ENCODE measurements at regions not wholly inside any gene's neighbourhood (a gene's known extent, or its start where the extent isn't known, plus 50 kb on each side); places are given as distances from the start of the nearest gene placed in this dataset.

GRCh38 chr10:63866747-63867140, 345.5 kb downstream of the REEP3 start:
- TF ChIP-seq EZH2 (IDR thresholded peaks at IDR 0.05; ENCODE audit: borderline replicate concordance, low read length) (no peak), CTCF (IDR thresholded peaks at IDR 0.05; ENCODE audit: low read length) (peak; percentile 54)
- no peak overlapping the region for H2AFZ ChIP-seq (ENCODE audit: low read length)
- no peaks in the 10 kb centered on the region for H3K36me3 ChIP-seq (ENCODE audit: insufficient read depth, low read length)
- H3K4me1 ChIP-seq (ENCODE audit: insufficient read depth, low read length, severe bottlenecking): no peaks in the 10 kb centered on the region
- no peaks in the 10 kb centered on the region for H3F3A ChIP-seq (ENCODE audit: insufficient read depth, low read length)
- no peaks in the 10 kb centered on the region for H3K27me3 ChIP-seq (ENCODE audit: insufficient read depth, low read length)
- H3K9me2 ChIP-seq (ENCODE audit: low read depth, low read length): no peaks in the 10 kb centered on the region
- no peak overlapping the region for H3K4me3 ChIP-seq (ENCODE audit: low read depth, low read length, poor library complexity, severe bottlenecking)
- H3K9ac ChIP-seq (ENCODE audit: low read length): no peak overlapping the region
- no peaks in the 10 kb centered on the region for H4K20me1 ChIP-seq (ENCODE audit: insufficient read depth, low read length)
- no peaks in the 10 kb centered on the region for H3K9me3 ChIP-seq (ENCODE audit: low read length)
- H3K79me2 ChIP-seq (ENCODE audit: insufficient read depth, low read length): no peaks in the 10 kb centered on the region
- H3K27ac ChIP-seq (ENCODE audit: low read depth, low read length, poor library complexity, severe bottlenecking): no peak overlapping the region
- no peak overlapping the region for H3K4me2 ChIP-seq (ENCODE audit: low read length)

GRCh38 chr10:63878428-63878827, 357.2 kb downstream of the REEP3 start:
- H3K27ac ChIP-seq (ENCODE audit: low read depth, low read length, poor library complexity, severe bottlenecking): no peak overlapping the region
- H3K9me3 ChIP-seq (ENCODE audit: low read length): 0 out of 2 replicates have a peak, but pooled peaks cover 5% of the 10 kb centered on the region
- no peak overlapping the region for H3K4me3 ChIP-seq (ENCODE audit: low read depth, low read length, poor library complexity, severe bottlenecking)
- no peaks in the 10 kb centered on the region for H3K9me2 ChIP-seq (ENCODE audit: low read depth, low read length)
- H3K27me3 ChIP-seq (ENCODE audit: insufficient read depth, low read length): no peaks in the 10 kb centered on the region
- no peaks in the 10 kb centered on the region for H3K36me3 ChIP-seq (ENCODE audit: insufficient read depth, low read length)
- H4K20me1 ChIP-seq (ENCODE audit: insufficient read depth, low read length): no peaks in the 10 kb centered on the region
- H3K79me2 ChIP-seq (ENCODE audit: insufficient read depth, low read length): no peaks in the 10 kb centered on the region
- no peak overlapping the region for H2AFZ ChIP-seq (ENCODE audit: low read length)
- H3F3A ChIP-seq (ENCODE audit: insufficient read depth, low read length): no peaks in the 10 kb centered on the region
- H3K4me2 ChIP-seq (ENCODE audit: low read length): no peak overlapping the region
- H3K9ac ChIP-seq (ENCODE audit: low read length): no peak overlapping the region
- no peak for TF ChIP-seq EZH2 (IDR thresholded peaks at IDR 0.05; ENCODE audit: borderline replicate concordance, low read length)
- no peak for TF ChIP-seq CTCF (IDR thresholded peaks at IDR 0.05; ENCODE audit: low read length)
- H3K4me1 ChIP-seq (ENCODE audit: insufficient read depth, low read length, severe bottlenecking): no peaks in the 10 kb centered on the region

- Histone ChIP-seq H3K27ac (ENCODE audit: low read depth, low read length, poor library complexity, severe bottlenecking) (no peak overlapping the region), H3K4me1 (ENCODE audit: insufficient read depth, low read length, severe bottlenecking) (no peaks in the 10 kb centered on the region), H3K9me2 (ENCODE audit: low read depth, low read length) (no peaks in the 10 kb centered on the region), H4K20me1 (ENCODE audit: insufficient read depth, low read length) (no peaks in the 10 kb centered on the region), H2AFZ (ENCODE audit: low read length) (no peak overlapping the region), H3K9ac (ENCODE audit: low read length) (no peak overlapping the region), H3K27me3 (ENCODE audit: insufficient read depth, low read length) (no peaks in the 10 kb centered on the region), H3K4me3 (ENCODE audit: low read depth, low read length, poor library complexity, severe bottlenecking) (no peak overlapping the region), H3F3A (ENCODE audit: insufficient read depth, low read length) (no peaks in the 10 kb centered on the region), H3K79me2 (ENCODE audit: insufficient read depth, low read length) (no peaks in the 10 kb centered on the region), H3K9me3 (ENCODE audit: low read length) (no peaks in the 10 kb centered on the region), H3K4me2 (ENCODE audit: low read length) (no peak overlapping the region), H3K36me3 (ENCODE audit: insufficient read depth, low read length) (no peaks in the 10 kb centered on the region)
- TF ChIP-seq EZH2 (IDR thresholded peaks at IDR 0.05; ENCODE audit: borderline replicate concordance, low read length) (no peak), CTCF (IDR thresholded peaks at IDR 0.05; ENCODE audit: low read length) (no peak)
These were observed 362.7 kb downstream of the REEP3 start for GRCh38 chr10:63883861-63884260.
